GM12878 (cell line): ENCODE measurements at regions not wholly inside any gene's neighbourhood (a gene's known extent, or its start where the extent isn't known, plus 50 kb on each side); places are given as distances from the start of the nearest gene placed in this dataset.

Source experiments
- CBFB ChIP-seq: IDR thresholded peaks from 2 replicates; pipeline ENCODE4 v1.6.1; 2016; ENCODE audit warnings: antibody characterized with exemption, low read depth
- MXI1 ChIP-seq: fragments of 150-350 bp; IDR thresholded peaks from 2 replicates; pipeline ENCODE4 v1.6.1; 2011; ENCODE audit warnings: low read depth, mild to moderate bottlenecking, inconsistent platforms, low read length, improper control_type of control experiment
- POLR2A ChIP-seq: IDR thresholded peaks from 2 replicates; pipeline ENCODE4 v1.6.1; 2011; ENCODE audit warnings: low read depth, mild to moderate bottlenecking, low read length
- TF ChIP-seq, protein P1 (sequence below), 3 experiments: IDR thresholded peaks in 2 of 3; conservative IDR thresholded peaks in 1 of 3; 2 replicates each; pipeline ENCODE4 v1.5.1; 2011; ENCODE audit warnings: low read depth in 3 of 3, low read length in 3 of 3, mild to moderate bottlenecking in 3 of 3, control low read depth in 2 of 3, moderate library complexity in 2 of 3, inconsistent platforms in 1 of 3, mixed read lengths in 1 of 3; ENCODE audit not compliant: control insufficient read depth in 2 of 3, insufficient read depth in 1 of 3; ENCODE audit errors: extremely low read depth in 1 of 3
- TF ChIP-seq, protein P2 (sequence below): fragments of 450-650 bp; IDR thresholded peaks from 2 replicates; pipeline ENCODE4 v1.6.1; 2014; ENCODE audit warnings: mild to moderate bottlenecking
- TF ChIP-seq, protein P3 (sequence below): fragments of 450-650 bp; IDR thresholded peaks from 2 replicates; pipeline ENCODE4 v1.6.1; 2017; ENCODE audit warnings: mild to moderate bottlenecking

DNA sequence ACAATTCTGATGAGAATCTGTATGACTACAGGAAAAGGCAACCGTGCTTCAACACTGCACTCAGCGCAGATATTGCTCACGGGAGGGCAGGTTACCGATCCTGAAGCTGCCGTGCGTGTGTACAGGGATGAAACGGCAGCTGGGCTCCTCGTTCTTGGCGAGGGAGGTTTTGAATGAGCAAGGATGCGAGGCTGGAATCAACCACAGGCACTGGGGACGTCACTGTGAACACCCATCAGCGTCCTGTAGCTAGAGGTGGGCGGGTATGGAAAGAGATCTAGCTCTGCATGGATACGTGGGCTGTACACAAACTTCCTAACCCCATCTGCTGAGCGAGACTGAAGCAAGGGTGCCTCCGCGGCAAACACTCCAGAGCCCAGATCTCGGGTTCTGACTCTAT lies 84.3 kb upstream of the COL5A1 start:
- TF ChIP-seq, protein P1, sequence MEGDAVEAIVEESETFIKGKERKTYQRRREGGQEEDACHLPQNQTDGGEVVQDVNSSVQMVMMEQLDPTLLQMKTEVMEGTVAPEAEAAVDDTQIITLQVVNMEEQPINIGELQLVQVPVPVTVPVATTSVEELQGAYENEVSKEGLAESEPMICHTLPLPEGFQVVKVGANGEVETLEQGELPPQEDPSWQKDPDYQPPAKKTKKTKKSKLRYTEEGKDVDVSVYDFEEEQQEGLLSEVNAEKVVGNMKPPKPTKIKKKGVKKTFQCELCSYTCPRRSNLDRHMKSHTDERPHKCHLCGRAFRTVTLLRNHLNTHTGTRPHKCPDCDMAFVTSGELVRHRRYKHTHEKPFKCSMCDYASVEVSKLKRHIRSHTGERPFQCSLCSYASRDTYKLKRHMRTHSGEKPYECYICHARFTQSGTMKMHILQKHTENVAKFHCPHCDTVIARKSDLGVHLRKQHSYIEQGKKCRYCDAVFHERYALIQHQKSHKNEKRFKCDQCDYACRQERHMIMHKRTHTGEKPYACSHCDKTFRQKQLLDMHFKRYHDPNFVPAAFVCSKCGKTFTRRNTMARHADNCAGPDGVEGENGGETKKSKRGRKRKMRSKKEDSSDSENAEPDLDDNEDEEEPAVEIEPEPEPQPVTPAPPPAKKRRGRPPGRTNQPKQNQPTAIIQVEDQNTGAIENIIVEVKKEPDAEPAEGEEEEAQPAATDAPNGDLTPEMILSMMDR (IDR thresholded peaks at IDR 0.05 in 2 of 3, conservative IDR thresholded peaks at IDR 0.05 in 1 of 3; ENCODE audit: control insufficient read depth in 2 of 3, extremely low read depth in 1 of 3, insufficient read depth in 1 of 3, low read depth in 3 of 3, low read length in 3 of 3) = no peak
- TF ChIP-seq MXI1 = no peak
- no peak for TF ChIP-seq POLR2A
- no peak for TF ChIP-seq CBFB
- TF ChIP-seq, protein P2, sequence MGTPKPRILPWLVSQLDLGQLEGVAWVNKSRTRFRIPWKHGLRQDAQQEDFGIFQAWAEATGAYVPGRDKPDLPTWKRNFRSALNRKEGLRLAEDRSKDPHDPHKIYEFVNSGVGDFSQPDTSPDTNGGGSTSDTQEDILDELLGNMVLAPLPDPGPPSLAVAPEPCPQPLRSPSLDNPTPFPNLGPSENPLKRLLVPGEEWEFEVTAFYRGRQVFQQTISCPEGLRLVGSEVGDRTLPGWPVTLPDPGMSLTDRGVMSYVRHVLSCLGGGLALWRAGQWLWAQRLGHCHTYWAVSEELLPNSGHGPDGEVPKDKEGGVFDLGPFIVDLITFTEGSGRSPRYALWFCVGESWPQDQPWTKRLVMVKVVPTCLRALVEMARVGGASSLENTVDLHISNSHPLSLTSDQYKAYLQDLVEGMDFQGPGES = no peak
- TF ChIP-seq, protein P3, sequence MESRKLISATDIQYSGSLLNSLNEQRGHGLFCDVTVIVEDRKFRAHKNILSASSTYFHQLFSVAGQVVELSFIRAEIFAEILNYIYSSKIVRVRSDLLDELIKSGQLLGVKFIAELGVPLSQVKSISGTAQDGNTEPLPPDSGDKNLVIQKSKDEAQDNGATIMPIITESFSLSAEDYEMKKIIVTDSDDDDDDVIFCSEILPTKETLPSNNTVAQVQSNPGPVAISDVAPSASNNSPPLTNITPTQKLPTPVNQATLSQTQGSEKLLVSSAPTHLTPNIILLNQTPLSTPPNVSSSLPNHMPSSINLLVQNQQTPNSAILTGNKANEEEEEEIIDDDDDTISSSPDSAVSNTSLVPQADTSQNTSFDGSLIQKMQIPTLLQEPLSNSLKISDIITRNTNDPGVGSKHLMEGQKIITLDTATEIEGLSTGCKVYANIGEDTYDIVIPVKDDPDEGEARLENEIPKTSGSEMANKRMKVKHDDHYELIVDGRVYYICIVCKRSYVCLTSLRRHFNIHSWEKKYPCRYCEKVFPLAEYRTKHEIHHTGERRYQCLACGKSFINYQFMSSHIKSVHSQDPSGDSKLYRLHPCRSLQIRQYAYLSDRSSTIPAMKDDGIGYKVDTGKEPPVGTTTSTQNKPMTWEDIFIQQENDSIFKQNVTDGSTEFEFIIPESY = no peak
